ENCODE measurements at regions not wholly inside any gene's neighbourhood (a gene's known extent, or its start where the extent isn't known, plus 50 kb on each side); places are given as distances from the start of the nearest gene placed in this dataset.

DNA sequence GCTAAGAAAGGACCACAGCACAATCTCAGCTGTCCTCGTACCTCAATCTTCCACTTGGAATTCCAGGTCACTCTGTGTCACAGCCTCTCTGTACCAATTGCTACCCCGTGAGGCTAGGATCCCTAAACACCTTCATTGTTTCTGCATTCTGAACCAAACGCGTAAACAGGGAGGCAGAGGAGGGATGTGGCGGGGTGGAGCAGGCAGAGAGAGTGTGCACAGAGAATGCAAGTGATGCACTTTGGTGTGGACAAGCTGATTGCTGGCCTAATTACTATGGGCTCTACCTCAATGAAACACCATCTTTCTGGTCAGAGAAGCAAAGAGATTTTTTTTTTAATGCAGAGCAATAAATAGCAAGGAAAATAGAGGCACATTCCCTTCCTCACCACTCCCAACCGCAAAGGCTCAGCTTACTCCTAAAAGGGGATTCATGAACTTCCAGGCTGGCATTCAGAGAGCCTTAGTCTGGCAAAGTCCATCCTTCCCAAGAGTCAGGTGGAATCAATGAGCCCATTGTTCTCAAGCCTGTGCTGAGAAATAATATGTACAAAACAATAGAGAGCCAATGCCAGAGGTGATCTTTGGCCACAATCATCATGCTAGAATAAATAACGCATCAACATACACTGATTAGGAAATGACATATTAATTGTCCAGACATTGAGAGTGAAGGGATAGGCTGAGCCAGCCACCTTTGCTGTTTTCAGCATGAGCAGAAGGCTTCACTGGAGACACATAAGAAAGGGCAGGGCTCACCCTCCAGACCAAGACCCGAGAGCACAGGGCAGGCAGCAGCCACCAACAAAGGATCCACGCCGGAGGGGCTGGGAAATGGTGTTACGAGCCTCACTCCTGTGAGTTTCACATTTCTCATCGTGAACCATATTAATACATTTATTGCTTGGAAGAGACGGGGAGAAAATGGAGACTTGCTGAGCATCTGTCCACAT is 278.8 kb downstream of the ENC1 start:
- TF ChIP-seq, protein P1, sequence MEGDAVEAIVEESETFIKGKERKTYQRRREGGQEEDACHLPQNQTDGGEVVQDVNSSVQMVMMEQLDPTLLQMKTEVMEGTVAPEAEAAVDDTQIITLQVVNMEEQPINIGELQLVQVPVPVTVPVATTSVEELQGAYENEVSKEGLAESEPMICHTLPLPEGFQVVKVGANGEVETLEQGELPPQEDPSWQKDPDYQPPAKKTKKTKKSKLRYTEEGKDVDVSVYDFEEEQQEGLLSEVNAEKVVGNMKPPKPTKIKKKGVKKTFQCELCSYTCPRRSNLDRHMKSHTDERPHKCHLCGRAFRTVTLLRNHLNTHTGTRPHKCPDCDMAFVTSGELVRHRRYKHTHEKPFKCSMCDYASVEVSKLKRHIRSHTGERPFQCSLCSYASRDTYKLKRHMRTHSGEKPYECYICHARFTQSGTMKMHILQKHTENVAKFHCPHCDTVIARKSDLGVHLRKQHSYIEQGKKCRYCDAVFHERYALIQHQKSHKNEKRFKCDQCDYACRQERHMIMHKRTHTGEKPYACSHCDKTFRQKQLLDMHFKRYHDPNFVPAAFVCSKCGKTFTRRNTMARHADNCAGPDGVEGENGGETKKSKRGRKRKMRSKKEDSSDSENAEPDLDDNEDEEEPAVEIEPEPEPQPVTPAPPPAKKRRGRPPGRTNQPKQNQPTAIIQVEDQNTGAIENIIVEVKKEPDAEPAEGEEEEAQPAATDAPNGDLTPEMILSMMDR (IDR thresholded peaks at IDR 0.05; ENCODE audit: control extremely low read depth in 1 of 3, insufficient read depth in 1 of 3, low read depth in 1 of 3, low read length in 3 of 3): no peak
- TF ChIP-seq POLR2AphosphoS5 (IDR thresholded peaks at IDR 0.05; ENCODE audit: low read depth, low read length): no peak
